ENCODE measurements at regions not wholly inside any gene's neighbourhood (a gene's known extent, or its start where the extent isn't known, plus 50 kb on each side); places are given as distances from the start of the nearest gene placed in this dataset.

- peaks cover 9% of the 10 kb centered on the region for H3K27me3 ChIP-seq (ENCODE audit: control insufficient read depth, insufficient read depth, low read length)
- in situ Hi-C loops (cut with MboI; ENCODE audit: low sequenced_read_pairs) = no loop called here
- no TSS peak for BruUV-seq (replicated peaks)
- H3K4me2 ChIP-seq (ENCODE audit: low read depth, low read length) = no peak overlapping the region
- no peaks in the 10 kb centered on the region for H3K36me3 ChIP-seq (ENCODE audit: control insufficient read depth, insufficient read depth, low read length)
- H2AK9ac ChIP-seq (replicated peaks; ENCODE audit: low read depth, low read length, poor library complexity) = no peak overlapping the region
- no peak overlapping the region for H3K18ac ChIP-seq (ENCODE audit: low read depth, low read length)
- H3K4me1 ChIP-seq (ENCODE audit: control insufficient read depth, insufficient read depth, low read length) = no peaks in the 10 kb centered on the region
- ATAC-seq (ENCODE audit: low read depth) = no peak
- no peak overlapping the region for H2BK15ac ChIP-seq (ENCODE audit: low read depth, low read length)
- no peak overlapping the region for H2BK20ac ChIP-seq (ENCODE audit: low read depth, low read length)
- no peak overlapping the region for H2BK5ac ChIP-seq (ENCODE audit: low read depth, low read length, poor library complexity, severe bottlenecking)
- H3K4me3 ChIP-seq (ENCODE audit: insufficient read depth, low read depth, low read length) = no peak overlapping the region
- no peak overlapping the region for H4K5ac ChIP-seq (ENCODE audit: low read depth, low read length)
- no peak for DNase-seq
- no peak overlapping the region for H3K27ac ChIP-seq (ENCODE audit: insufficient read depth, low read length)
- H2AK5ac ChIP-seq (ENCODE audit: low read depth, low read length) = no peak overlapping the region
- no peak for TF ChIP-seq BHLHE40 (IDR thresholded peaks at IDR 0.05; ENCODE audit: low read depth, low read length)
- no peak for TF ChIP-seq RCOR1 (IDR thresholded peaks at IDR 0.05; ENCODE audit: insufficient replicate concordance, low read length)
- no peak overlapping the region for H3K14ac ChIP-seq (replicated peaks; ENCODE audit: low read depth, low read length)
- H4K8ac ChIP-seq (ENCODE audit: low read depth in 2 of 2, low read length in 2 of 2) = no peak overlapping the region
- WGBS, 2 experiments (ENCODE audit: extremely low coverage in 2 of 2, insufficient read length in 1 of 2) = 98% methylated on average over 9 of the region's 13 CpGs; no CpG with 5 or more reads in 1 of the 2 experiments
- no peak overlapping the region for H2BK120ac ChIP-seq (ENCODE audit: low read depth, low read length)
- no peak overlapping the region for H3K56ac ChIP-seq (ENCODE audit: extremely low read depth, insufficient read depth, low read length)
- no peaks in the 10 kb centered on the region for H3K79me1 ChIP-seq (ENCODE audit: low read depth in 1 of 2, low read length in 2 of 2)
- no peak overlapping the region for H4K91ac ChIP-seq (ENCODE audit: insufficient read depth, low read depth, low read length)
- dilution Hi-C loops (cut with HindIII; ENCODE audit: low sequenced_read_pairs, unreplicated experiment) = no loop called here
- intact Hi-C loops (cut with micrococcal nuclease) = no loop called here
- no peaks in the 10 kb centered on the region for H3K9me1 ChIP-seq (ENCODE audit: insufficient read depth, low read length)
- no peaks in the 10 kb centered on the region for H3K9me3 ChIP-seq (ENCODE audit: control insufficient read depth, insufficient read depth, low read length)
- ChIA-PET CTCF (no interaction called here), POLR2A (ENCODE audit: unreplicated experiment) (no interaction called here)
- H2AFZ ChIP-seq (replicated peaks; ENCODE audit: low read length, poor library complexity) = no peak overlapping the region
- no peak overlapping the region for H3K4ac ChIP-seq (ENCODE audit: low read depth, low read length)
- no peak overlapping the region for H3K9ac ChIP-seq (ENCODE audit: low read depth, low read length)
- H4K20me1 ChIP-seq (ENCODE audit: insufficient read depth, low read length) = no peaks in the 10 kb centered on the region
- no peak overlapping the region for H3K23ac ChIP-seq (ENCODE audit: low read depth, low read length)
Measured at GRCh38 chr3:113124256-113124830, 87.0 kb upstream of the BOC start.

Data from IMR-90 (cell line).